ENCODE measurements at regions not wholly inside any gene's neighbourhood (a gene's known extent, or its start where the extent isn't known, plus 50 kb on each side); places are given as distances from the start of the nearest gene placed in this dataset.
A peak's percentile ranks its signal among the peaks of the same experiment; 100 is the strongest.
"Not testable (repeated sequence)": the region's sequence is repeated elsewhere in the genome, so short reads cannot be mapped to it uniquely, and the experiment has no call there.

- peak; percentile 22 for DNase-seq
Measured at GRCh38 chr10:44300666-44301649, 83.9 kb downstream of the CXCL12 start.

GRCh38 chr10:44298713-44299112, 86.2 kb downstream of the CXCL12 start:
- DNase-seq, result no peak

- DNase-seq, result no peak
Measured at GRCh38 chr10:44297963-44298362, 86.9 kb downstream of the CXCL12 start.

- DNase-seq, result no peak
Measured at GRCh38 chr10:44295644-44296241, 89.2 kb downstream of the CXCL12 start.

GRCh38 chr10:44294726-44295412, 90.0 kb downstream of the CXCL12 start:
- no peak for DNase-seq

- DNase-seq, result no peak
Measured at GRCh38 chr10:44293842-44294241, 91.1 kb downstream of the CXCL12 start.

- DNase-seq, result no peak
Measured at GRCh38 chr10:44293306-44293778, 91.6 kb downstream of the CXCL12 start.

- DNase-seq, result no peak
Measured at GRCh38 chr10:44292390-44293002, 92.4 kb downstream of the CXCL12 start.

- DNase-seq, result no peak
Measured at GRCh38 chr10:44291091-44291490, 93.8 kb downstream of the CXCL12 start.

GRCh38 chr10:44289125-44289524, 95.8 kb downstream of the CXCL12 start:
- no peak for DNase-seq

- DNase-seq, result no peak
Measured at GRCh38 chr10:44287408-44287807, 97.5 kb downstream of the CXCL12 start.

- DNase-seq, result no peak
Measured at GRCh38 chr10:44284198-44285084, 100.5 kb downstream of the CXCL12 start.

GRCh38 chr10:44282626-44283300, 102.1 kb downstream of the CXCL12 start:
- DNase-seq, result no peak

- DNase-seq, result no peak
Measured at GRCh38 chr10:44281662-44282061, 103.2 kb downstream of the CXCL12 start.

- DNase-seq, result no peak
Measured at GRCh38 chr10:44281089-44281613, 103.7 kb downstream of the CXCL12 start.

- no peak for DNase-seq
Measured at GRCh38 chr10:44280226-44281014, 104.5 kb downstream of the CXCL12 start.

GRCh38 chr10:44279426-44280126, 105.3 kb downstream of the CXCL12 start:
- no peak for DNase-seq

- no peak for DNase-seq
Measured at GRCh38 chr10:44278837-44279324, 106.0 kb downstream of the CXCL12 start.

GRCh38 chr10:44268435-44268948, 116.4 kb downstream of the CXCL12 start:
- not testable (repeated sequence) for DNase-seq
